Heart left ventricle (tissue), 13 donors: ENCODE measurements at regions not wholly inside any gene's neighbourhood (a gene's known extent, or its start where the extent isn't known, plus 50 kb on each side); places are given as distances from the start of the nearest gene placed in this dataset.

Experiments
- CTCF ChIP-seq, 12 donors: fragments of 200-600 bp; sonication (generic) in 4 of 12; IDR thresholded peaks; one replicate each; pipeline versions ENCODE4 v1.5.0 to v1.8.0; 2018 to 2022; ENCODE audit warnings: antibody characterized with exemption in 12 of 12, mild to moderate bottlenecking in 5 of 12
- POLR2A ChIP-seq, 2 donors: fragments of 450-650 bp; IDR thresholded peaks; one replicate each; pipeline ENCODE4 v1.6.1; 2017; ENCODE audit warnings: antibody characterized with exemption in 2 of 2, mild to moderate bottlenecking in 2 of 2, moderate library complexity in 2 of 2
- donor health status: ischemic (EF 13 %, LVEDD 7.1; RV severe dilation, severe dysfunction).
- donor health status: DM: no; HTN: yes; CAD: no.
- donor health status: DM: no; HTN: no; CAD: no.
- donor health status: ischemic (EF 25% LVEDD 6.9; RV normal size, moderate dysfunction).
- donor health status: ischemic (EF 25% LVEDD 5.7; RV mildly dilated, moderate dysfunction).
- donor health status: ischemic (EF 35%, LVEDD 5.7; RV mildly dilated, moderate dysfunction).
- donor health status: nonischemic (EF 11% LVEDD 7.7; RV severe dilation, severe dysfunction).
- donor health status: DM: yes; HTN: yes; CAD: no.
- donor health status: PGD.
- donor health status: ischemic (EF 29% LVEDD 5.4; RV normal size, mild dysfunction).
- donor health status: nonischemic (EF 23%, LVEDD 6.1; RV moderate dilation, normal function).

GRCh38 chr4:3705236-3705987 is 60.8 kb upstream of the ADRA2C start:
- no peak for TF ChIP-seq CTCF (IDR thresholded peaks at IDR 0.05)
- no peak for TF ChIP-seq POLR2A (IDR thresholded peaks at IDR 0.05)
